ENCODE measurements at regions not wholly inside any gene's neighbourhood (a gene's known extent, or its start where the extent isn't known, plus 50 kb on each side); places are given as distances from the start of the nearest gene placed in this dataset.

DNA sequence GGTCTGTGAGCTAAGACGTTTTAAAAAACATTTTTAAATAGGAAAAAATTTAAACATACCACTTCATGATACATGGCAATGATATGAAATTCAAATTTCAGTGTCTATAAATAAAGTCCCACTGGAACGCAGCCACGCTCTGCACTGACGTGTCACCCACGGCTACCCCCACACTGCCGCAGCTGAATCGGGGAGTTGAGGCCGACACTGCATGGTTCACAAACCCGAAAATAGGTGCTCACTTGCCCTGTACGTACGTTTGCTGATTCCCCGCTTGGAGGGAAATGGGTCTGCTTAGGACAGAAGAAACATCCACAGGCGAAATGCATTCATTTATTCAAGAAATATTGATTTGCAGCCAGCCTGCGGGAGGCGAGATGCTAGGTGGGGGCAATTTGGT, 1342.3 kb downstream of the TBC1D22A start:
- Histone ChIP-seq H3K27ac (no peak overlapping the region), H3K4me1 (no peaks in the 10 kb centered on the region), H3K4me3 (no peak overlapping the region), H3K27me3 (peaks cover 0 to 27% (median 5%) of the 10 kb centered on the region in 3 donors), H3K9me3 (peaks cover 0 to 4% (median under 1%) of the 10 kb centered on the region in 4 donors), H3K36me3 (no peaks in the 10 kb centered on the region)
- TF ChIP-seq POLR2A (IDR thresholded peaks at IDR 0.05) (no peak), EP300 (IDR thresholded peaks at IDR 0.05) (no peak), POLR2AphosphoS5 (IDR thresholded peaks at IDR 0.05) (no peak)
- TF ChIP-seq, protein P1, sequence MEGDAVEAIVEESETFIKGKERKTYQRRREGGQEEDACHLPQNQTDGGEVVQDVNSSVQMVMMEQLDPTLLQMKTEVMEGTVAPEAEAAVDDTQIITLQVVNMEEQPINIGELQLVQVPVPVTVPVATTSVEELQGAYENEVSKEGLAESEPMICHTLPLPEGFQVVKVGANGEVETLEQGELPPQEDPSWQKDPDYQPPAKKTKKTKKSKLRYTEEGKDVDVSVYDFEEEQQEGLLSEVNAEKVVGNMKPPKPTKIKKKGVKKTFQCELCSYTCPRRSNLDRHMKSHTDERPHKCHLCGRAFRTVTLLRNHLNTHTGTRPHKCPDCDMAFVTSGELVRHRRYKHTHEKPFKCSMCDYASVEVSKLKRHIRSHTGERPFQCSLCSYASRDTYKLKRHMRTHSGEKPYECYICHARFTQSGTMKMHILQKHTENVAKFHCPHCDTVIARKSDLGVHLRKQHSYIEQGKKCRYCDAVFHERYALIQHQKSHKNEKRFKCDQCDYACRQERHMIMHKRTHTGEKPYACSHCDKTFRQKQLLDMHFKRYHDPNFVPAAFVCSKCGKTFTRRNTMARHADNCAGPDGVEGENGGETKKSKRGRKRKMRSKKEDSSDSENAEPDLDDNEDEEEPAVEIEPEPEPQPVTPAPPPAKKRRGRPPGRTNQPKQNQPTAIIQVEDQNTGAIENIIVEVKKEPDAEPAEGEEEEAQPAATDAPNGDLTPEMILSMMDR (IDR thresholded peaks at IDR 0.05) = no peak
- DNase-seq = no peak
- intact Hi-C loops (cut with DNase I) = no loop called here
- 85 to 89% methylated on average over 15 of the region's 15 CpGs for WGBS, 2 donors

DNA sequence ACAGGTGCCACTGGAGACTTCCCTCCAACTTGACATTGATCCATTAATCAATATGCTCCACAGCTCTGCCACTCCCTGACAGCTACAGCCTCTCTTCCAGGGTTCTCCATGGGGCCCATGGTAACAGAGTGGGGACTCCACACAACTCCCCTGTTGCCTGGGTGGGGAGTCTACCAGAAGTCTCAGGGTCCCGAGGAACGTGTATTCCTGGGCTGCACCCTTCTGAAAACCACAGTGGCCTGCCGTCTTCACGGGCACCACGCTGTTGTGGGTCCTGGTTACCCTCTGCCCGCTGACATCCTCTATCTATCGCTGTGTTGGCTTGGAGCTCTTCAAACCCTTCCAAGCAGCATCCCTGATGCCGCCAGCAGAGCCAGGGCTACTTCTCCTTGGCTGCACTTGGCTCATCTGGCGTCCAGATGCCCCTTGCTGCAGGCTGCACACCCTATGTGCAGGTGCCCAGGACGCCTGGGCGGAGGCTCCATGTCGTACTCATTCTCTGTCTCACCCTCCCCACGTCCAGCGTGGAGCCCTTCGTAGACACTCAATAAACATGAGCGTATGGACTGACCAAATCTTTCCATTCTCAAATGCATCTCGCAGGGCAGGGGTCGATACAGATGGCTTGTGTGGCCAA, 1341.8 kb downstream of the TBC1D22A start:
- peaks cover 0 to 4% (median under 1%) of the 10 kb centered on the region in 4 donors for H3K9me3 ChIP-seq
- H3K4me1 ChIP-seq = no peaks in the 10 kb centered on the region
- no peaks in the 10 kb centered on the region for H3K36me3 ChIP-seq
- 87 to 90% methylated on average over 18 of the region's 18 CpGs for WGBS, 2 donors
- H3K27me3 ChIP-seq = peaks cover 0 to 31% (median 5%) of the 10 kb centered on the region in 3 donors
- no peak overlapping the region for H3K27ac ChIP-seq
- no peak overlapping the region for H3K4me3 ChIP-seq
- intact Hi-C loops (cut with DNase I) = no loop called here
- TF ChIP-seq, protein P1 (IDR thresholded peaks at IDR 0.05) = no peak
- TF ChIP-seq POLR2A (IDR thresholded peaks at IDR 0.05) = no peak
- TF ChIP-seq POLR2AphosphoS5 (IDR thresholded peaks at IDR 0.05) = no peak
- TF ChIP-seq EP300 (IDR thresholded peaks at IDR 0.05) = no peak
- no peak for DNase-seq

DNA sequence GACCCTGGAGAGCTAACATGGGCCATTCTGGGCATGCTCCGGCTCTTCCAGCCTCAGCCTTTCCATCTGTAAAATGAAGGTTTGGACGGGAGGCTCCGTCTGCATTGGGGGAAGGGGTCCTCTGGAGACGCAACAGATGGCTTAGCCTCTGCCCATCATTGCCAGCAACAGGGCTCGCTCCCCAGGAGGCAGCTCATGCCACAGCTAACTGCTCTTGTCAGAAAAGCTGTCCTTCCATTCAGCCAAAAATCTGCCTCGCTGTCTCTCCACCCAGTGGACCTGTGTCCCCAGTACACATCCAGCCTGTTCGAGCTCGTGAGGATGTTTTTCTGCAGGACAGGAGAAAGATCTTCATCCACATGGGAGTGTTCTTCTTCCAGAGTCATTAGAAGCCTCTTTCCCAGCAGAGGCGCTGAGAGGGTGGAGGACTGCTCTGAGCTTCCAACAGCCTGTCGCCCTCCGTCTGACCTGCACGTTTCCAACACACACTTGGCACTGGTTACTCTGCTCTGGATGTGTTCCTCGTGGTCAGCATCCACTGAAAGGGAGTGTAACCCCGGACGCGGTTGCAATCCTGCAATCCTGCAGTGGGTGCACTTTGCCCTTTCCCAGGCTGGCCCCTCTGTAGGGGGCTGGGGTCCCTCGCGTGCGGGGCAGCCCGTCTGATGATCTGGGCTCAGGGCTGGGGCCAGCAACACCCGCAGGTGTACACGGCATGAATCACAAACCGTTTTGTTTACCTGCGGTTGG, 1340.9 kb downstream of the TBC1D22A start:
- Histone ChIP-seq H3K4me1 (no peaks in the 10 kb centered on the region), H3K27me3 (peaks cover 0 to 37% (median 5%) of the 10 kb centered on the region in 3 donors), H3K27ac (no peak overlapping the region), H3K36me3 (no peaks in the 10 kb centered on the region), H3K9me3 (no peaks in the 10 kb centered on the region), H3K4me3 (no peak overlapping the region)
- no peak for DNase-seq
- intact Hi-C loops (cut with DNase I) = no loop called here
- 45 to 73% methylated on average over 24 of the region's 24 CpGs for WGBS, 2 donors
- no peak for TF ChIP-seq POLR2A (IDR thresholded peaks at IDR 0.05)
- TF ChIP-seq EP300 (IDR thresholded peaks at IDR 0.05) = no peak
- TF ChIP-seq POLR2AphosphoS5 (IDR thresholded peaks at IDR 0.05) = no peak
- TF ChIP-seq, protein P1 (IDR thresholded peaks at IDR 0.05) = no peak

DNA sequence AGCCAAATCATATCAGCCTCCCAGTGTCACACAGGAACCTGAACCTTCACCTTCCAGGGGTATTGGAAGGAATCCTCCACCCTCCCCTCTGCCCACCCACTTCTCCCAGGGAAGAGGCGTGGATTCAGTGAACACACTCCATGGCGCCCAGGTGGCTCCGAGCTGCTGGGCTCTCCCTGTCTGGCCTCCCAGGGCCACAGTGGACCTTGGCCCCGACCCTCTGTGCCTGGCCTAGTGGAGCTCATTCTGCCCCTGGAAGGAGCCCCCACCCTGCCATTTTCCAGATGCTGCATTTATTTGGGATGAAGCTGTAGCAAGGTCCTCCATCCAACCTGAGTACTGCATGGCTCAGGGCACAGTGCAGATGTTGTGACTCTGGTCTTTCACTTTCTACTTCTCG, 1340.1 kb downstream of the TBC1D22A start:
- DNase-seq = no peak
- Histone ChIP-seq H3K4me3 (no peak overlapping the region), H3K9me3 (no peaks in the 10 kb centered on the region), H3K27ac (no peak overlapping the region), H3K4me1 (no peaks in the 10 kb centered on the region), H3K27me3 (peaks cover 0 to 37% (median 5%) of the 10 kb centered on the region in 3 donors), H3K36me3 (no peaks in the 10 kb centered on the region)
- TF ChIP-seq, protein P1 (IDR thresholded peaks at IDR 0.05) = no peak
- TF ChIP-seq POLR2A (IDR thresholded peaks at IDR 0.05) (no peak), EP300 (IDR thresholded peaks at IDR 0.05) (no peak), POLR2AphosphoS5 (IDR thresholded peaks at IDR 0.05) (no peak)
- intact Hi-C loops (cut with DNase I) = no loop called here
- WGBS, 2 donors = 69 to 78% methylated on average over 5 of the region's 5 CpGs
